Calu3 (cell line): ENCODE measurements at regions not wholly inside any gene's neighbourhood (a gene's known extent, or its start where the extent isn't known, plus 50 kb on each side); places are given as distances from the start of the nearest gene placed in this dataset.
"Not testable (repeated sequence)": the region's sequence is repeated elsewhere in the genome, so short reads cannot be mapped to it uniquely, and the experiment has no call there.

ENCODE experiments used
- BruUV-seq: library from RNA; stranded (reverse); fragments of 400-500 nt; replicated peaks from 2 replicates; lab custom pipeline; 2021; lab: Mats Ljungman, UMichigan
- CTCF ChIA-PET: fragments of 300-600 bp; sonication (Branson Sonifier 250); formaldehyde crosslinking; loops from one replicate; lab custom pipeline; 2022; ENCODE audit warnings: antibody characterized with exemption; lab: Charles Lee
- DNase-seq: peaks from one replicate; pipeline ENCODE4 v3.0.0; 2022
- H3K27ac Mint-ChIP-seq: one replicate; pipeline ENCODE4 v1.8.0; 2022; ENCODE audit warnings: mixed read lengths; ENCODE audit not compliant: unreplicated experiment
- H3K27me3 Mint-ChIP-seq: one replicate; pipeline ENCODE4 v1.8.0; 2022; ENCODE audit warnings: mixed read lengths; ENCODE audit not compliant: unreplicated experiment
- H3K36me3 Mint-ChIP-seq: one replicate; pipeline ENCODE4 v1.8.0; 2022; ENCODE audit warnings: mild to moderate bottlenecking, moderate library complexity, mixed read lengths; ENCODE audit not compliant: insufficient read depth, unreplicated experiment
- H3K4me1 Mint-ChIP-seq: one replicate; pipeline ENCODE4 v1.8.0; 2022; ENCODE audit warnings: mild to moderate bottlenecking, low read depth, mixed read lengths; ENCODE audit not compliant: unreplicated experiment
- H3K4me3 Mint-ChIP-seq: one replicate; pipeline ENCODE4 v1.8.0; 2022; ENCODE audit warnings: mild to moderate bottlenecking, low read depth, moderate library complexity, mixed read lengths; ENCODE audit not compliant: unreplicated experiment
- H3K9me3 Mint-ChIP-seq: one replicate; pipeline ENCODE4 v1.8.0; 2022; ENCODE audit warnings: low read depth, mixed read lengths; ENCODE audit not compliant: unreplicated experiment
- intact Hi-C: fragments of 100-400 bp; cut with micrococcal nuclease; formaldehyde crosslinking; loops from one replicate; pipeline ENCODE4 v1.10.0; 2022; ENCODE audit not compliant: unreplicated experiment
- TF ChIP-seq, protein P1 (sequence below): fragments of 200-600 bp; IDR thresholded peaks from one replicate; pipeline ENCODE4 v1.8.0; 2022; ENCODE audit warnings: antibody characterized with exemption; ENCODE audit not compliant: unreplicated experiment

DNA sequence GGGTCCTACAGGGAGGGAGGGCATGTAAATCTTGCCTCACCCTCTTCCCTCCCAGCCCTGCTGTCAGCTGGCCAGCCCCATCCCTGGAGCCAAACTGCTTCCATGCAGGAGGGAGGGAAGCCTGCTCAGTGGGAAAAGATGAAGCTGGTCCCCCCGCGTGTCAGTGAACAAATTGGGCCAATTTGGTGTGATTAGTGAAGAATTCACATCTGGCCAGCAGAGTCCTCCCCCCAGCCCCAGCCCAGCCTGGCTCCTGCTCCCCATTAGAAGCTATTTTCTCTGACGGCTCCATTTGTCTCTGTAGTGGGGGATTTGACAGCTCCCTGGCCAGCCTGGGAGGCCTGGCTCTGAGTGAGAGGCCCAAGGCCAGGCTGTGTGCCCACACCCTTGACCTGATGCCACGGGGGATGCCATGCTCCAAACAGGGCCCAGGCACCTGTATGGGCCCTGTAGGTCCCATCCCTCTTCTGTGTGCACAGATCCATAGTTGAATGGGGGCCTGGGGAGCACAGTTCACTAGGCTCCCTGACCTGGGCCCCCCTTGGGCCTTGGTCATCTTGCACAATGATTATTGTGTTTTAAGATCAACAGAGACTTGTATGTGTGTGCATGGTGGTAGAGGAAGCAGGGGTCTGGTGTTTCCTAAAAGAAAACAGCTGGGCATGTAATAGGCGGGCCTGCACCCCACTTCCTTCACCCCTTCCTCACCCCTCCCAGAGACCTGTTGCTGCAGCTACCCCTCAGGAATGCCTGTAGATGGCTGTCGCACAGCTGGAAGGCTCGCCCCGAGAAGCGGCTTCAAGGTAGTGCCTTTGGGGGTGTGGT lies 50.7 kb upstream of the TAC4 start:
- CTCF ChIA-PET, result interaction anchor here (0.8 to 2.2 kb wide), 6 partner anchors 8 to 99 kb away, joined by 3 to 34 read pairs (median 3); partner anchors contain the start of gene DLX3
- TF ChIP-seq, protein P1, sequence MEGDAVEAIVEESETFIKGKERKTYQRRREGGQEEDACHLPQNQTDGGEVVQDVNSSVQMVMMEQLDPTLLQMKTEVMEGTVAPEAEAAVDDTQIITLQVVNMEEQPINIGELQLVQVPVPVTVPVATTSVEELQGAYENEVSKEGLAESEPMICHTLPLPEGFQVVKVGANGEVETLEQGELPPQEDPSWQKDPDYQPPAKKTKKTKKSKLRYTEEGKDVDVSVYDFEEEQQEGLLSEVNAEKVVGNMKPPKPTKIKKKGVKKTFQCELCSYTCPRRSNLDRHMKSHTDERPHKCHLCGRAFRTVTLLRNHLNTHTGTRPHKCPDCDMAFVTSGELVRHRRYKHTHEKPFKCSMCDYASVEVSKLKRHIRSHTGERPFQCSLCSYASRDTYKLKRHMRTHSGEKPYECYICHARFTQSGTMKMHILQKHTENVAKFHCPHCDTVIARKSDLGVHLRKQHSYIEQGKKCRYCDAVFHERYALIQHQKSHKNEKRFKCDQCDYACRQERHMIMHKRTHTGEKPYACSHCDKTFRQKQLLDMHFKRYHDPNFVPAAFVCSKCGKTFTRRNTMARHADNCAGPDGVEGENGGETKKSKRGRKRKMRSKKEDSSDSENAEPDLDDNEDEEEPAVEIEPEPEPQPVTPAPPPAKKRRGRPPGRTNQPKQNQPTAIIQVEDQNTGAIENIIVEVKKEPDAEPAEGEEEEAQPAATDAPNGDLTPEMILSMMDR, result no peak
- BruUV-seq, result no TSS peak
- H3K4me1 Mint-ChIP-seq, result peaks cover 32% of the 10 kb centered on the region
- H3K9me3 Mint-ChIP-seq, result no peaks in the 10 kb centered on the region
- intact Hi-C loops, result no loop called here
- H3K27ac Mint-ChIP-seq, result no peak overlapping the region
- no peak for DNase-seq
- H3K4me3 Mint-ChIP-seq, result no peak overlapping the region
- H3K36me3 Mint-ChIP-seq, result no peaks in the 10 kb centered on the region
- H3K27me3 Mint-ChIP-seq, result peaks cover 18% of the 10 kb centered on the region

DNA sequence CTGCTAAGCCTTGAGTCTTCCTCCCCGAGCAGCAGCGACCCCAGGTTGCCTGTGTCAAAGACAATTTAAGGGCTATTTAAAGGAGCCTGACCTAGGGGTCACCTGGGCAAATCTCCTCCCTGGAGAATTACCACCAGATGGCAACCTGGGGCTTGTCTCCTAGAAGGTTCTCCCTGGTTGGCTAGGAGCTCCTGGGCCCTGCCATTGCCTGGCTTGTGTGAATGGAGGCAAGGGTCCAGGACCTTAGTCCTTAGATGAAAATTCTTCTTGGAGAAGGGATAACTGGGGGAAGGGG lies 51.3 kb upstream of the TAC4 start:
- CTCF ChIA-PET, result interaction anchor here (0.8 to 2.2 kb wide), 6 partner anchors 9 to 98 kb away, joined by 3 to 34 read pairs (median 3); partner anchors contain the start of gene DLX3
- Mint-ChIP-seq H3K27ac (no peak overlapping the region), H3K36me3 (no peaks in the 10 kb centered on the region), H3K4me1 (peaks cover 34% of the 10 kb centered on the region), H3K4me3 (no peak overlapping the region), H3K27me3 (peaks cover 19% of the 10 kb centered on the region), H3K9me3 (no peaks in the 10 kb centered on the region)
- BruUV-seq, result no TSS peak
- TF ChIP-seq, protein P1, result peak; percentile 42
- intact Hi-C loops, result no loop called here
- DNase-seq, result peak; percentile 50

DNA sequence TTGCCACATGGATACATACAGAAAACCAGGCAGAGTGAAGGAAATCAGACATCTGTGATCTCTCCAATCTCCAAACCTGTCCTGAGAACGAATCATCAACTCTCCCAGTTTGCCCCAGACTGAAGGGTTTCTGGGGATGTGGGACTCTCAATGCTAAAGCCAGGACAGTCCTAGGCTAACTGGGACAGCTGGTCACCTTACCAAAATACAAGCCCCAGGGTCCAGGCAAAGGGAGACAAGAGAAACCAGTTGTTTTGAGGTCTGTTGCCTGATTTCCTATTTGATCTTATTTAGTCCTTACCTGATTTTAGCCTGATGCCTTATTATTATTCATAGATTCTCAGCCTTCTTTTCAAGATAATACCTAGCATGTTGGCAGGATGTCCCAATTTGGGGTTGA lies 51.7 kb upstream of the TAC4 start:
- Mint-ChIP-seq H3K9me3 (no peaks in the 10 kb centered on the region), H3K4me1 (peaks cover 30% of the 10 kb centered on the region), H3K27ac (no peak overlapping the region), H3K4me3 (no peak overlapping the region), H3K27me3 (peaks cover 24% of the 10 kb centered on the region), H3K36me3 (no peaks in the 10 kb centered on the region)
- no TSS peak for BruUV-seq
- CTCF ChIA-PET, result interaction anchor here (0.8 to 2.2 kb wide), 6 partner anchors 9 to 98 kb away, joined by 3 to 34 read pairs (median 3); partner anchors contain the start of gene DLX3
- intact Hi-C loops, result no loop called here
- TF ChIP-seq, protein P1, result no peak
- no peak for DNase-seq

DNA sequence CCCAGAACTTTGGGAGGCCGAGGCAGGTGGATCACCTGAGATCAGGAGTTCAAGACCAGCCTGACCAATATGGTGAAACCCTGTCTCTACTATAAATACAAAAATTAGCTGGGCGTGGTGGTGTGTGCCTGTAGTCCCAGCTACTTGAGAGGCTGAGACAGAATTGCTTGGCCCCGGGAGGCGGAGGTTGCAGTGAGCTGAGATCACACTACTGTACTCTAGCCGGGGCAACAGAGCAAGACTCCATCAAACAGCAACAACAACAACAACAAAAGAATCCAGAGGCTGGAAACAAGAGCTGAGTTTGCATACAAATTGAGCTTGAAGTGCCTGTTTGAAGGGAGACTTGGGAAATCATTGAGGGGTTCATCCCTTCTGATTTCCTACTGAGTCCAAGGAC lies 52.9 kb upstream of the TAC4 start:
- Mint-ChIP-seq H3K4me1 (peaks cover 24% of the 10 kb centered on the region), H3K27me3 (peaks cover 36% of the 10 kb centered on the region)
- DNase-seq, H3K9me3 Mint-ChIP-seq, intact Hi-C loops, H3K27ac Mint-ChIP-seq, H3K4me3 Mint-ChIP-seq, H3K36me3 Mint-ChIP-seq, BruUV-seq: not testable (repeated sequence)
- CTCF ChIA-PET, result interaction anchor here (0.8 to 1.4 kb wide), 4 partner anchors 26 to 97 kb away, joined by 3 to 4 read pairs (median 3); no protein-coding TSS in a partner anchor
